ENCODE measurements at regions not wholly inside any gene's neighbourhood (a gene's known extent, or its start where the extent isn't known, plus 50 kb on each side); places are given as distances from the start of the nearest gene placed in this dataset.

DNA sequence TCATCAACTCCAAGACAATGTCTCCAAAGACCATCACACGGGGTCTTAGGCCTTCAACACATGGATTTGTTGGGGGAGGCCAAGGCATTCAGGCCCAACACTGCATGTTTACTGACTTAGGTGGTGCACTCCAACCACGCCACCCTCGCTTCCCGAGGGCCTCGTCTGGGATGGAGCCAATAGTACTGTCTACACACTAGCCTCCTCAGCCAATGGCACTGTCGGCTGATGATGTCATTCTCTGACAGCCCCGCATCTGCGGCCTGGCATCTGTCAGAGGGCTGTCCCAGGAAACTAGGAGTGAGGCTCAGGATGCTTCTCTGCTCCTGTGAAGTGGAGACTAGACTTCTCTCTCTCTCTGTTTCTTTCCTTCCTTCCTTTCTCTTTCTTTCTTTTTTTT lies 96.6 kb downstream of the TEX26 start:
- TF ChIP-seq, protein P1, sequence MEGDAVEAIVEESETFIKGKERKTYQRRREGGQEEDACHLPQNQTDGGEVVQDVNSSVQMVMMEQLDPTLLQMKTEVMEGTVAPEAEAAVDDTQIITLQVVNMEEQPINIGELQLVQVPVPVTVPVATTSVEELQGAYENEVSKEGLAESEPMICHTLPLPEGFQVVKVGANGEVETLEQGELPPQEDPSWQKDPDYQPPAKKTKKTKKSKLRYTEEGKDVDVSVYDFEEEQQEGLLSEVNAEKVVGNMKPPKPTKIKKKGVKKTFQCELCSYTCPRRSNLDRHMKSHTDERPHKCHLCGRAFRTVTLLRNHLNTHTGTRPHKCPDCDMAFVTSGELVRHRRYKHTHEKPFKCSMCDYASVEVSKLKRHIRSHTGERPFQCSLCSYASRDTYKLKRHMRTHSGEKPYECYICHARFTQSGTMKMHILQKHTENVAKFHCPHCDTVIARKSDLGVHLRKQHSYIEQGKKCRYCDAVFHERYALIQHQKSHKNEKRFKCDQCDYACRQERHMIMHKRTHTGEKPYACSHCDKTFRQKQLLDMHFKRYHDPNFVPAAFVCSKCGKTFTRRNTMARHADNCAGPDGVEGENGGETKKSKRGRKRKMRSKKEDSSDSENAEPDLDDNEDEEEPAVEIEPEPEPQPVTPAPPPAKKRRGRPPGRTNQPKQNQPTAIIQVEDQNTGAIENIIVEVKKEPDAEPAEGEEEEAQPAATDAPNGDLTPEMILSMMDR (IDR thresholded peaks at IDR 0.05; ENCODE audit: low read depth, low read length) = no peak
- TF ChIP-seq EZH2phosphoT487 (IDR thresholded peaks at IDR 0.05; ENCODE audit: low read depth) = no peak

All from OCI-LY3 (cell line).